WI38 (cell line): ENCODE measurements at regions not wholly inside any gene's neighbourhood (a gene's known extent, or its start where the extent isn't known, plus 50 kb on each side); places are given as distances from the start of the nearest gene placed in this dataset.

Experiments used
- H3K4me3 ChIP-seq: 2 replicates; pipeline ENCODE4 v1.5.1; 2011; ENCODE audit warnings: low read depth, mild to moderate bottlenecking, control low read depth, low read length
- CTCF ChIP-seq: IDR thresholded peaks from 2 replicates; pipeline ENCODE4 v1.5.1; 2012; ENCODE audit warnings: low read depth, mild to moderate bottlenecking, control low read depth, low read length

GRCh38 chr2:240366901-240367300 is 68.6 kb upstream of the GPC1 start:
- no peak overlapping the region for H3K4me3 ChIP-seq
- no peak for TF ChIP-seq CTCF

- no peak overlapping the region for H3K4me3 ChIP-seq
- no peak for TF ChIP-seq CTCF
Measured at GRCh38 chr2:240367721-240368120, 67.7 kb upstream of the GPC1 start.

- no peak for TF ChIP-seq CTCF
- no peak overlapping the region for H3K4me3 ChIP-seq
Measured at GRCh38 chr2:240368781-240369331, 66.6 kb upstream of the GPC1 start.

- no peak for TF ChIP-seq CTCF
- no peak overlapping the region for H3K4me3 ChIP-seq
Measured at GRCh38 chr2:240369335-240369734, 66.1 kb upstream of the GPC1 start.

- TF ChIP-seq CTCF, result no peak
- H3K4me3 ChIP-seq, result no peak overlapping the region
Measured at GRCh38 chr2:240369801-240370585, 65.5 kb upstream of the GPC1 start.

- no peak for TF ChIP-seq CTCF
- H3K4me3 ChIP-seq, result no peak overlapping the region
Measured at GRCh38 chr2:240371129-240372000, 64.1 kb upstream of the GPC1 start.

GRCh38 chr2:240372101-240372500 is 63.4 kb upstream of the GPC1 start:
- no peak overlapping the region for H3K4me3 ChIP-seq
- TF ChIP-seq CTCF, result no peak
